SU-DHL-6 (cell line): ENCODE measurements at regions not wholly inside any gene's neighbourhood (a gene's known extent, or its start where the extent isn't known, plus 50 kb on each side); places are given as distances from the start of the nearest gene placed in this dataset.

Source experiments
- H2AFZ ChIP-seq: fragments of 200-600 bp; sonication (generic); 2 replicates; pipeline ENCODE4 v1.6.1; 2014; ENCODE audit warnings: low read depth, mild to moderate bottlenecking, moderate library complexity, mixed read lengths, antibody characterized with exemption, low read length; ENCODE audit not compliant: severe bottlenecking
- H3F3A ChIP-seq: fragments of 200-600 bp; shearing (Covaris generic); 2 replicates; pipeline ENCODE4 v1.6.0; 2016; ENCODE audit warnings: antibody characterized with exemption, mild to moderate bottlenecking; ENCODE audit not compliant: insufficient read depth
- H3K27ac ChIP-seq: fragments of 200-600 bp; sonication (generic); 2 replicates; pipeline ENCODE4 v1.5.1; 2016; ENCODE audit warnings: low read depth, mild to moderate bottlenecking, low read length, moderate library complexity, mixed read lengths
- H3K27me3 ChIP-seq: fragments of 200-600 bp; sonication (generic), shearing (Covaris generic); 2 replicates; pipeline ENCODE4 v1.6.0; 2014; ENCODE audit warnings: mild to moderate bottlenecking, low read length
- H3K36me3 ChIP-seq: fragments of 200-600 bp; sonication (generic); 2 replicates; pipeline ENCODE4 v1.6.1; 2014; ENCODE audit warnings: mild to moderate bottlenecking, low read length, mixed read lengths
- H3K4me2 ChIP-seq: fragments of 300-600, 200-600 bp; shearing (Covaris generic), sonication (generic); 2 replicates; pipeline ENCODE4 v1.6.0; 2014; ENCODE audit warnings: low read length, low read depth, mild to moderate bottlenecking; ENCODE audit not compliant: poor library complexity, severe bottlenecking
- H3K4me3 ChIP-seq: fragments of 200-600 bp; sonication (generic); 2 replicates; pipeline ENCODE4 v1.5.1; 2014; ENCODE audit warnings: antibody characterized with exemption, low read length, mild to moderate bottlenecking, mixed read lengths; ENCODE audit not compliant: insufficient read depth, poor library complexity, severe bottlenecking
- H3K79me2 ChIP-seq: fragments of 200-600 bp; sonication (generic); 2 replicates; pipeline ENCODE4 v1.6.1; 2014; ENCODE audit warnings: mild to moderate bottlenecking, low read length, moderate library complexity; ENCODE audit not compliant: insufficient read depth
- H3K9ac ChIP-seq: fragments of 200-600 bp; sonication (generic); 2 replicates; pipeline ENCODE4 v1.7.0; 2014; ENCODE audit warnings: mild to moderate bottlenecking, low read length
- H3K9me2 ChIP-seq: fragments of 200-600 bp; sonication (generic); replicated peaks from 2 replicates; pipeline ENCODE4 v1.6.1; 2014; ENCODE audit warnings: low read length; ENCODE audit not compliant: insufficient read depth
- H3K9me3 ChIP-seq: fragments of 200-600 bp; sonication (generic); 2 replicates; pipeline ENCODE4 v1.6.1; 2014; ENCODE audit warnings: low read length, mixed read lengths; ENCODE audit not compliant: insufficient read depth
- H4K20me1 ChIP-seq: fragments of 200-600 bp; sonication (generic); 2 replicates; pipeline ENCODE4 v1.6.1; 2014; ENCODE audit warnings: low read depth, mild to moderate bottlenecking, antibody characterized with exemption, low read length, moderate library complexity, mixed read lengths
- CTCF ChIP-seq: fragments of 200-600 bp; sonication (generic); IDR thresholded peaks from one replicate; pipeline ENCODE4 v1.5.1; 2017; ENCODE audit warnings: antibody characterized with exemption, mild to moderate bottlenecking, low read length, moderate library complexity; ENCODE audit not compliant: insufficient read depth, poor library complexity, severe bottlenecking
- EZH2phosphoT487 ChIP-seq: fragments of 200-600 bp; sonication (generic), shearing (Covaris generic); conservative IDR thresholded peaks from 2 replicates; pipeline ENCODE4 v1.6.1; 2018; ENCODE audit warnings: mild to moderate bottlenecking, antibody characterized with exemption, low read length, moderate library complexity, mixed read lengths

GRCh38 chr4:53932796-53933610 is 131.4 kb downstream of the CHIC2 start:
- no peaks in the 10 kb centered on the region for H4K20me1 ChIP-seq
- no peak overlapping the region for H3K9ac ChIP-seq
- no peak overlapping the region for H3K27ac ChIP-seq
- H3K9me3 ChIP-seq: no peaks in the 10 kb centered on the region
- H3K9me2 ChIP-seq: no peaks in the 10 kb centered on the region
- no peaks in the 10 kb centered on the region for H3F3A ChIP-seq
- H3K27me3 ChIP-seq: no peaks in the 10 kb centered on the region
- H3K79me2 ChIP-seq: no peaks in the 10 kb centered on the region
- H3K4me2 ChIP-seq: no peak overlapping the region
- TF ChIP-seq EZH2phosphoT487: no peak
- TF ChIP-seq CTCF: no peak
- no peak overlapping the region for H3K4me3 ChIP-seq
- H2AFZ ChIP-seq: no peak overlapping the region
- H3K36me3 ChIP-seq: no peaks in the 10 kb centered on the region

GRCh38 chr4:53931461-53931961 is 132.9 kb downstream of the CHIC2 start:
- Histone ChIP-seq H3K79me2 (no peaks in the 10 kb centered on the region), H3K27ac (no peak overlapping the region), H3K36me3 (no peaks in the 10 kb centered on the region), H3K4me3 (no peak overlapping the region), H3K27me3 (no peaks in the 10 kb centered on the region), H3K9me2 (no peaks in the 10 kb centered on the region), H3F3A (no peaks in the 10 kb centered on the region), H3K9me3 (no peaks in the 10 kb centered on the region), H2AFZ (no peak overlapping the region), H3K9ac (no peak overlapping the region), H4K20me1 (no peaks in the 10 kb centered on the region), H3K4me2 (no peak overlapping the region)
- TF ChIP-seq CTCF (no peak), EZH2phosphoT487 (no peak)

GRCh38 chr4:53929955-53930798 is 134.2 kb downstream of the CHIC2 start:
- no peak overlapping the region for H3K4me3 ChIP-seq
- H3K27me3 ChIP-seq: no peaks in the 10 kb centered on the region
- no peaks in the 10 kb centered on the region for H3K36me3 ChIP-seq
- no peaks in the 10 kb centered on the region for H3F3A ChIP-seq
- no peak overlapping the region for H2AFZ ChIP-seq
- H3K9me3 ChIP-seq: no peaks in the 10 kb centered on the region
- no peak overlapping the region for H3K4me2 ChIP-seq
- H4K20me1 ChIP-seq: no peaks in the 10 kb centered on the region
- H3K27ac ChIP-seq: no peak overlapping the region
- TF ChIP-seq CTCF (peak; percentile 32), EZH2phosphoT487 (no peak)
- no peaks in the 10 kb centered on the region for H3K9me2 ChIP-seq
- H3K9ac ChIP-seq: no peak overlapping the region
- H3K79me2 ChIP-seq: no peaks in the 10 kb centered on the region
